ENCODE measurements at regions not wholly inside any gene's neighbourhood (a gene's known extent, or its start where the extent isn't known, plus 50 kb on each side); places are given as distances from the start of the nearest gene placed in this dataset.
"Not testable (repeated sequence)": the region's sequence is repeated elsewhere in the genome, so short reads cannot be mapped to it uniquely, and the experiment has no call there.

- no peak for DNase-seq
Observed at GRCh38 chr20:22055981-22056380, 350.5 kb downstream of the PAX1 start.

- no peak for DNase-seq
Observed at GRCh38 chr20:22052025-22052650, 346.7 kb downstream of the PAX1 start.

- DNase-seq = not testable (repeated sequence)
Observed at GRCh38 chr20:22045956-22046507, 340.6 kb downstream of the PAX1 start.

- no peak for DNase-seq
Observed at GRCh38 chr20:22027423-22027822, 322.0 kb downstream of the PAX1 start.

GRCh38 chr20:22020201-22020600 is 314.7 kb downstream of the PAX1 start:
- DNase-seq = no peak

- DNase-seq = no peak
Observed at GRCh38 chr20:22008456-22008855, 303.0 kb downstream of the PAX1 start.

GRCh38 chr20:22006306-22006705 is 300.8 kb downstream of the PAX1 start:
- DNase-seq = no peak

- DNase-seq = no peak
Observed at GRCh38 chr20:22005535-22005934, 300.1 kb downstream of the PAX1 start.

- DNase-seq = no peak
Observed at GRCh38 chr20:22004946-22005345, 299.5 kb downstream of the PAX1 start.

- DNase-seq = no peak
Observed at GRCh38 chr20:22003680-22004079, 298.2 kb downstream of the PAX1 start.

GRCh38 chr20:22001886-22002285 is 296.4 kb downstream of the PAX1 start:
- no peak for DNase-seq

- no peak for DNase-seq
Observed at GRCh38 chr20:21995461-21995860, 290.0 kb downstream of the PAX1 start.

- no peak for DNase-seq
Observed at GRCh38 chr20:21994203-21994602, 288.7 kb downstream of the PAX1 start.

- no peak for DNase-seq
Observed at GRCh38 chr20:21982559-21982958, 277.1 kb downstream of the PAX1 start.

- DNase-seq = no peak
Observed at GRCh38 chr20:21981597-21982344, 276.3 kb downstream of the PAX1 start.

- DNase-seq = no peak
Observed at GRCh38 chr20:21981179-21981578, 275.7 kb downstream of the PAX1 start.

- no peak for DNase-seq
Observed at GRCh38 chr20:21971436-21971835, 266.0 kb downstream of the PAX1 start.

GRCh38 chr20:21968486-21968885 is 263.0 kb downstream of the PAX1 start:
- no peak for DNase-seq

- no peak for DNase-seq
Observed at GRCh38 chr20:21967481-21967880, 262.0 kb downstream of the PAX1 start.

GRCh38 chr20:21956591-21956990 is 251.1 kb downstream of the PAX1 start:
- no peak for DNase-seq

GRCh38 chr20:21947406-21947805 is 241.9 kb downstream of the PAX1 start:
- DNase-seq = no peak

- no peak for DNase-seq
Observed at GRCh38 chr20:21944227-21944626, 238.8 kb downstream of the PAX1 start.

- no peak for DNase-seq
Observed at GRCh38 chr20:21941941-21942805, 236.7 kb downstream of the PAX1 start.
